GM12878 (cell line): ENCODE measurements at regions not wholly inside any gene's neighbourhood (a gene's known extent, or its start where the extent isn't known, plus 50 kb on each side); places are given as distances from the start of the nearest gene placed in this dataset.

Experiments
- CTCF ChIP-seq, 3 experiments: IDR thresholded peaks in 2 of 3; conservative IDR thresholded peaks in 1 of 3; 2 replicates each; pipeline ENCODE4 v1.5.1; 2011; ENCODE audit warnings: low read depth in 3 of 3, low read length in 3 of 3, mild to moderate bottlenecking in 3 of 3, control low read depth in 2 of 3, moderate library complexity in 2 of 3, inconsistent platforms in 1 of 3, mixed read lengths in 1 of 3; ENCODE audit not compliant: control insufficient read depth in 2 of 3, insufficient read depth in 1 of 3; ENCODE audit errors: extremely low read depth in 1 of 3
- E2F4 ChIP-seq: IDR thresholded peaks from 2 replicates; pipeline ENCODE4 v1.6.1; 2012; ENCODE audit warnings: low read depth, low read length, improper control_type of control experiment
- HCFC1 ChIP-seq: fragments of 150-350 bp; IDR thresholded peaks from 2 replicates; pipeline ENCODE4 v1.6.1; 2014; ENCODE audit warnings: low read length
- NFXL1 ChIP-seq: fragments of 450-650 bp; IDR thresholded peaks from 2 replicates; pipeline ENCODE4 v1.6.1; 2017; ENCODE audit warnings: antibody characterized with exemption, mild to moderate bottlenecking, borderline replicate concordance
- NFYB ChIP-seq: IDR thresholded peaks from 2 replicates; pipeline ENCODE4 v1.6.1; 2011; ENCODE audit warnings: low read depth, mild to moderate bottlenecking, low read length, improper control_type of control experiment, moderate library complexity; ENCODE audit not compliant: insufficient read depth
- NKRF ChIP-seq: fragments of 450-650 bp; conservative IDR thresholded peaks from 2 replicates; pipeline ENCODE4 v1.6.1; 2017; ENCODE audit warnings: mild to moderate bottlenecking, moderate library complexity
- POLR2A ChIP-seq: IDR thresholded peaks from 2 replicates; pipeline ENCODE4 v1.6.1; 2011; ENCODE audit warnings: low read depth, mild to moderate bottlenecking, low read length
- POLR2AphosphoS5 ChIP-seq: IDR thresholded peaks from 2 replicates; pipeline ENCODE4 v1.6.1; 2011; ENCODE audit warnings: mild to moderate bottlenecking, low read length, inconsistent platforms
- REST ChIP-seq: IDR thresholded peaks from 2 replicates; pipeline ENCODE4 v1.6.1; 2012; ENCODE audit warnings: mild to moderate bottlenecking, low read depth, low read length
- SUPT20H ChIP-seq: IDR thresholded peaks from 2 replicates; pipeline ENCODE4 v1.6.1; 2011; ENCODE audit warnings: low read depth, mild to moderate bottlenecking, low read length, moderate library complexity, borderline replicate concordance; ENCODE audit not compliant: control insufficient read depth
- YY1 ChIP-seq: IDR thresholded peaks from 2 replicates; pipeline ENCODE4 v1.6.1; 2011; ENCODE audit warnings: low read depth, mild to moderate bottlenecking, low read length
- TF ChIP-seq, protein P1 (sequence below): fragments of 450-650 bp; IDR thresholded peaks from 2 replicates; pipeline ENCODE4 v1.6.1; 2017; ENCODE audit warnings: mild to moderate bottlenecking, moderate library complexity
- TF ChIP-seq, protein P2 (sequence below): IDR thresholded peaks from 2 replicates; pipeline ENCODE4 v1.6.1; 2011; ENCODE audit warnings: low read depth, mild to moderate bottlenecking, low read length, moderate library complexity, borderline replicate concordance; ENCODE audit errors: extremely low read depth

GRCh38 chr2:48045613-48046012, 139.3 kb upstream of the FBXO11 start:
- TF ChIP-seq NFXL1 (no peak), YY1 (no peak), CTCF (IDR thresholded peaks at IDR 0.05 in 2 of 3, conservative IDR thresholded peaks at IDR 0.05 in 1 of 3; ENCODE audit: control insufficient read depth in 2 of 3, extremely low read depth in 1 of 3, insufficient read depth in 1 of 3, low read depth in 3 of 3, low read length in 3 of 3) (no peak), NFYB (no peak), REST (no peak), POLR2A (no peak), SUPT20H (no peak), E2F4 (no peak), NKRF (no peak), HCFC1 (no peak), POLR2AphosphoS5 (no peak)
- TF ChIP-seq, protein P1, sequence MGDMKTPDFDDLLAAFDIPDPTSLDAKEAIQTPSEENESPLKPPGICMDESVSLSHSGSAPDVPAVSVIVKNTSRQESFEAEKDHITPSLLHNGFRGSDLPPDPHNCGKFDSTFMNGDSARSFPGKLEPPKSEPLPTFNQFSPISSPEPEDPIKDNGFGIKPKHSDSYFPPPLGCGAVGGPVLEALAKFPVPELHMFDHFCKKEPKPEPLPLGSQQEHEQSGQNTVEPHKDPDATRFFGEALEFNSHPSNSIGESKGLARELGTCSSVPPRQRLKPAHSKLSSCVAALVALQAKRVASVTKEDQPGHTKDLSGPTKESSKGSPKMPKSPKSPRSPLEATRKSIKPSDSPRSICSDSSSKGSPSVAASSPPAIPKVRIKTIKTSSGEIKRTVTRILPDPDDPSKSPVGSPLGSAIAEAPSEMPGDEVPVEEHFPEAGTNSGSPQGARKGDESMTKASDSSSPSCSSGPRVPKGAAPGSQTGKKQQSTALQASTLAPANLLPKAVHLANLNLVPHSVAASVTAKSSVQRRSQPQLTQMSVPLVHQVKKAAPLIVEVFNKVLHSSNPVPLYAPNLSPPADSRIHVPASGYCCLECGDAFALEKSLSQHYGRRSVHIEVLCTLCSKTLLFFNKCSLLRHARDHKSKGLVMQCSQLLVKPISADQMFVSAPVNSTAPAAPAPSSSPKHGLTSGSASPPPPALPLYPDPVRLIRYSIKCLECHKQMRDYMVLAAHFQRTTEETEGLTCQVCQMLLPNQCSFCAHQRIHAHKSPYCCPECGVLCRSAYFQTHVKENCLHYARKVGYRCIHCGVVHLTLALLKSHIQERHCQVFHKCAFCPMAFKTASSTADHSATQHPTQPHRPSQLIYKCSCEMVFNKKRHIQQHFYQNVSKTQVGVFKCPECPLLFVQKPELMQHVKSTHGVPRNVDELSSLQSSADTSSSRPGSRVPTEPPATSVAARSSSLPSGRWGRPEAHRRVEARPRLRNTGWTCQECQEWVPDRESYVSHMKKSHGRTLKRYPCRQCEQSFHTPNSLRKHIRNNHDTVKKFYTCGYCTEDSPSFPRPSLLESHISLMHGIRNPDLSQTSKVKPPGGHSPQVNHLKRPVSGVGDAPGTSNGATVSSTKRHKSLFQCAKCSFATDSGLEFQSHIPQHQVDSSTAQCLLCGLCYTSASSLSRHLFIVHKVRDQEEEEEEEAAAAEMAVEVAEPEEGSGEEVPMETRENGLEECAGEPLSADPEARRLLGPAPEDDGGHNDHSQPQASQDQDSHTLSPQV = no peak
- TF ChIP-seq, protein P2, sequence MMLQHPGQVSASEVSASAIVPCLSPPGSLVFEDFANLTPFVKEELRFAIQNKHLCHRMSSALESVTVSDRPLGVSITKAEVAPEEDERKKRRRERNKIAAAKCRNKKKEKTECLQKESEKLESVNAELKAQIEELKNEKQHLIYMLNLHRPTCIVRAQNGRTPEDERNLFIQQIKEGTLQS = no peak
